ENCODE measurements at regions not wholly inside any gene's neighbourhood (a gene's known extent, or its start where the extent isn't known, plus 50 kb on each side); places are given as distances from the start of the nearest gene placed in this dataset.

DNA sequence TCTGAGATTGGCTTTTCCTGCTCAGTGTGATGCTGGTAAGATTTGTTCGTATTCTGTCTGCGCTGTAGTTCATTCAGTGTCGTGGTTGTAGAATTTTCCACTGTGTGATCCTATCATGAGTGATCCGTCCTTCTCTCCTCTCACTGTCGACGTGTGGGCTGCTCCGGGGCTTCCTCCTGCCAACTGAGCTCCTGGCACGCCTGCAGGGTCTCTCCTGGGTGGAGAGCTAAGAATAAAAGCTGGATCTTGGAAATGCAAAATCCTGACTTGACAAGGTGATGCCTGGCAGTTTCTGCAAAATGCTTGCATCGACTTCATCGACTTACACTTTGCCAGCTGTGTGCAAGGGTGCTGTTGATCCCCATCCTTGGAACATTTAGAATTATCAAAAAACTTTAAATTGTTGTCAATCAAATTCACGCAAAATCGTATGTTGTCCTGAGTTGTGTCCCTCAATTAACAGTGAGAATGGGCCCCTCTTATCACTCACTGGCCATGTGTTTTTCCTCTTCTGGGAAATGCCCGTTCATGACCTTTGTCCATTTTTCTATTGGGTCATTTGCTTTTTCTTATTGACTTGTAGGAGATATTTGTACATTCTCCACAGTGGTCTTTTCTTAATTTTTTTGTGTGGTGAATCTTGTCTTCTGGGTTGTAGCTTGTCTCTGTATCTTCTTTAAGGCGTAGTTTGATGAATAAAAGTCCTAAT, 125.5 kb downstream of the CRYAA start:
- in situ Hi-C loops (cut with HindIII; ENCODE audit: low sequenced_read_pairs) = no loop called here

DNA sequence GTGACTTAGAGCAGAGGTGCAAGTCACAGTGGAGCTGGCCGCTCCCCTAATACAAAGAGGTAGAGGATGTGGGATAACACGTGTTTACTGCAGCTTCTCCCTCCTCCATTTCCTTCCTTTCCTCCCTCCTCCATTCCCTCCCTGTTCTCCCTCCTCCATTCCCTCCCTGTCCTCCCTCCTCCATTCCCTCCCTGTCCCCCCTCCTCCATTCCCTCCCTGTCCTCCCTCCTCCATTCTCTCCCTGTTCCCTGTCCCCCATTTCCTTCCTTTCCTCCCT, 124.0 kb downstream of the CRYAA start:
- TF ChIP-seq, protein P1, sequence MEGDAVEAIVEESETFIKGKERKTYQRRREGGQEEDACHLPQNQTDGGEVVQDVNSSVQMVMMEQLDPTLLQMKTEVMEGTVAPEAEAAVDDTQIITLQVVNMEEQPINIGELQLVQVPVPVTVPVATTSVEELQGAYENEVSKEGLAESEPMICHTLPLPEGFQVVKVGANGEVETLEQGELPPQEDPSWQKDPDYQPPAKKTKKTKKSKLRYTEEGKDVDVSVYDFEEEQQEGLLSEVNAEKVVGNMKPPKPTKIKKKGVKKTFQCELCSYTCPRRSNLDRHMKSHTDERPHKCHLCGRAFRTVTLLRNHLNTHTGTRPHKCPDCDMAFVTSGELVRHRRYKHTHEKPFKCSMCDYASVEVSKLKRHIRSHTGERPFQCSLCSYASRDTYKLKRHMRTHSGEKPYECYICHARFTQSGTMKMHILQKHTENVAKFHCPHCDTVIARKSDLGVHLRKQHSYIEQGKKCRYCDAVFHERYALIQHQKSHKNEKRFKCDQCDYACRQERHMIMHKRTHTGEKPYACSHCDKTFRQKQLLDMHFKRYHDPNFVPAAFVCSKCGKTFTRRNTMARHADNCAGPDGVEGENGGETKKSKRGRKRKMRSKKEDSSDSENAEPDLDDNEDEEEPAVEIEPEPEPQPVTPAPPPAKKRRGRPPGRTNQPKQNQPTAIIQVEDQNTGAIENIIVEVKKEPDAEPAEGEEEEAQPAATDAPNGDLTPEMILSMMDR (IDR thresholded peaks at IDR 0.05; ENCODE audit: low read depth, low read length) = no peak
- DNase-seq (ENCODE audit: low read depth, low spot score) = no peak
- in situ Hi-C loops (cut with HindIII; ENCODE audit: low sequenced_read_pairs) = no loop called here
- H3K4me3 ChIP-seq (ENCODE audit: low read depth, low read length) = no peak overlapping the region

More for the DNA sequence above, 125.5 kb downstream of the CRYAA start:
- H3K4me3 ChIP-seq (ENCODE audit: low read depth, low read length) = no peak overlapping the region
- no peak for DNase-seq (ENCODE audit: low read depth, low spot score)
- TF ChIP-seq, protein P1 (IDR thresholded peaks at IDR 0.05; ENCODE audit: low read depth, low read length) = no peak

DNA sequence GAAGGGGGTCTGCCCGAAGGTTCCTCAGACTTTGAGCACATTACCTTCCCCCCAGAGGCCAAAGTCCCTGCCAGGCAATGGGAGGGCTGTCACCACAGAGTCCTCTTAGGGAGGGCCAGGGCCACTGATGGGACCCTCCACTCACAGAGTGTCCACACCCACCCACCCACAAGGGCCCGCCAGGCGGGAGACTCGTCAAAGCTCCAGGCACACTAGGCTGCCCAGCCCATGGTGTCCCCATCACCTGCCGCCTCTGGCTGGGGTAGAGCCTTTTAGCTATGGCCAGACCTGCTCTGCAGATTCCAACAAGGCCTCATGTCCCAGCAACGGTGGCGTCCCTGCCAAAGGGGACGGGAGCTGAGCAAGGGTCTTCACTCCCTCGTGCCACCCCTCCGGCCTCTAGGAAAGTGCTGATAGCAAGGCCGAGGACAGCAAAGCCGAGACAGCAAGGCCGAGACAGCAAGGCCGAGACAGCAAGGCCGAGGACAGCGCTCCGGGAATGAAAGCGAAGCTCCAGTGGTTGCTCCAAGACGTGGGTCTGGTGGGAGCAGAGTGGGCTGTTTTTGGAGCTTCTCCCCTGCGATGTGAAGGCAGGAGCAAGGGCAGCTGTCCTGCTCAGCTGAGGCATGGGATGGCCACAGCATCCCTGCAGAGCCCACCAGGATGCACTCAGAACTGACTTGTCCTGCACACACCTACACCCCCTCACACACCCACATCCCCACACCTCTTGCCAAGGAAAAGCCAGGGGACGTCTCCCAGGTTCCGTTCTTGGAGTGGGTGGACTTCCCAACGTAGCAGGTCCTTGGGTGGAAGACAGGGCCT, 123.4 kb downstream of the CRYAA start:
- TF ChIP-seq, protein P1 (IDR thresholded peaks at IDR 0.05; ENCODE audit: low read depth, low read length) = no peak
- in situ Hi-C loops (cut with HindIII; ENCODE audit: low sequenced_read_pairs) = no loop called here
- H3K4me3 ChIP-seq (ENCODE audit: low read depth, low read length) = no peak overlapping the region
- DNase-seq (ENCODE audit: low read depth, low spot score) = no peak

DNA sequence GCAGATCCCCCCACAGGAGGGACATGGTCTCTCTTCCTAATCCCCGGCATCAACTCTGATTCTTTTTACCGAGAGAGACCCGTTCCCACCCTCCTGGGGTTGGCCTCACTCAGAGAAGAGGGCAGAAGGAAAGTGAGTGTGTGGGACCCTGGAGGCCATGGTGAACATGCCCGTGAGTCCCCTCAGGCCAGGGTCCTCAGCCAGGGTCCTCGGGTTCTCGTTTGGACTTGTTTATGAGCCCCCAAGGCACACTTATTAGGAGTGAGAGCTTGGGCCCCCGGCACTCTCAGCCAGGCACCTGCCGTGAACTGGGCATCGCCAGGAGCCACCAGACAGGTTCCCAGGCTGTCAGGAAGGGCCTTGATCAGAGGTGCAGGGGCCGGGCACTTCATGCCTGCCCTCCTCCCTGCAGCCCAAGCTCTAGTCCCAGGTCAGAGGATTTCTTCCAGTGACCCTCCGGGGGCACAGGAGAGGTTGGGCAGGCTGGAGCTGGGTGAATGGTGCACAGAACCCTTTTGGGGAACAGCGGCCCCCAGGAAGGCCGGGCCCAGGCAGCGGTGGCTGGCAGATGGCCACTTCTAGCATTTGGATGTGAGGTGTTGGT, 122.6 kb downstream of the CRYAA start:
- no peak overlapping the region for H3K4me3 ChIP-seq (ENCODE audit: low read depth, low read length)
- in situ Hi-C loops (cut with HindIII; ENCODE audit: low sequenced_read_pairs) = no loop called here
- TF ChIP-seq, protein P1 (IDR thresholded peaks at IDR 0.05; ENCODE audit: low read depth, low read length) = no peak
- no peak for DNase-seq (ENCODE audit: low read depth, low spot score)

DNA sequence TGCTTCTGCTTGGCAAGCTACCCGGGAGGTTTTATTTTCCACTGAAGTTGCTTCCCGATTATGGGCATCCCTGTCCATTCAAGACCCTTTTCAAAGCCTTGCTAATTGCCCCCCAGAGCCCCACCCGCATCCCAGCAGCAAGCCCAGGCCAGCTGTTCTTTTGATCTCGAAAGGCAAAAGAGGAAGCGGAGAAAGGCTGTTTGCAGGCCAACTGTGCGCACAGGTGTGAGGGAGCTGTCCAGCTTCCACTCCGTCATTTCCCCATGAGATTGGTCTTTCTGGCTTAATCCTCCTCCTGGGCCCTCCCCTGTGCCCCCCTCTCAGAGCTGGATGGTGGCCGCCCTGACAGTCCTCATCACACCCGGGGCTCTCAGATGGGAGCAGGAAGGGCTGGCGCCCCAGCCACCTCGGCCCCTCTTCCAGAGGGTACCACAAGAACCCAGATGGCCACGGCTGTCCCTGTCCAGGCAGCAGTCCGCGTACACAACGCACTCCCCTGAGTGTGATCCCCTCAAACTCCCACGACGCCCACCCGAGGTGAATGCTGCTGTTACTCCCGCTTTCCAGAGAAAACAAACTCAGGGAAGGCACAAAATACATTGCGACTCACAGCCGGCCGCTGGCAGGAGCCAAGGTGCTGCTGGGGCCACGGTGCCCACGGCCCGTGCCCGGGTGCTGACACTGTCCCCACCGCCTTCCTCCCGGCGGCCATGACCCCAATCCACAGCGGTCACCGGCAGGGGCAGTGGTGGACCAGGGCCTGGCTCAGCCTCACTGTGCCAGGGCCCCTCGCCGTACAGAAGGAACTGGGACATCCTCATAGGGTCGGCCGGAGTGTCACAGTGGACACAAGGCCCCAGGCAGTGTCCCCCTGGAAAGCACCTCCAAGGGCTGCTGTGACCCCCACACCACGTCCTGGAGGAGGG, 121.9 kb downstream of the CRYAA start:
- TF ChIP-seq, protein P1 (IDR thresholded peaks at IDR 0.05; ENCODE audit: low read depth, low read length) = no peak
- in situ Hi-C loops (cut with HindIII; ENCODE audit: low sequenced_read_pairs) = no loop called here
- DNase-seq (ENCODE audit: low read depth, low spot score) = no peak
- no peak overlapping the region for H3K4me3 ChIP-seq (ENCODE audit: low read depth, low read length)

DNA sequence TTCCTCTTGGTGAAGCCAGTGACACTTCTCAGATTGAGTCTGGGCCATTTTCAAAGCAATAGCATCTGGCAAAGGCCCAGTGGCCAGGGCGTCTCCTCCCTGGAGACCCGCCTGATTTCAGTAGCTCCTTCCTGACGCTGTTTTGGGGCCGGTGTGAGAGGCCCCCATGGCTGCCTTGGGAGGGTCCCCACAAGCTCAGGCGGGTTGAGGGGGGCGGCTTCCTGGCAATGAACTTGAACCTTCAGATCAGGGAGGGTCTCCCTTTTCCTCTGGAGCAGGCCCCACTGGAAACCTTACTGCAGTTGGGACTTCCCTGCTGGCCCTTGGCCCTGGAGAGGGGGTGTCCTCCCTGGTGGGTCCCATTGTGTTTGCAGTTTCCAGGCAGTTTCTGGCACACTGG, 121.2 kb downstream of the CRYAA start:
- DNase-seq (ENCODE audit: low read depth, low spot score) = no peak
- TF ChIP-seq, protein P1 (IDR thresholded peaks at IDR 0.05; ENCODE audit: low read depth, low read length) = no peak
- H3K4me3 ChIP-seq (ENCODE audit: low read depth, low read length) = no peak overlapping the region
- in situ Hi-C loops (cut with HindIII; ENCODE audit: low sequenced_read_pairs) = no loop called here

All from astrocyte of the spinal cord (primary cell).